NCI-H1417 (cell line): ENCODE measurements at regions not wholly inside any gene's neighbourhood (a gene's known extent, or its start where the extent isn't known, plus 50 kb on each side); places are given as distances from the start of the nearest gene placed in this dataset.

ENCODE experiments used
- DNase-seq, 3 experiments: peaks; one replicate each; lab custom pipeline; 2025; lab: John Stamatoyannopoulos, UW

GRCh38 chr4:151939670-151940069, 178.9 kb upstream of the GATB start:
- DNase-seq, result no peak

- DNase-seq, result no peak
These were observed 174.6 kb upstream of the GATB start for GRCh38 chr4:151935411-151935810.

DNA sequence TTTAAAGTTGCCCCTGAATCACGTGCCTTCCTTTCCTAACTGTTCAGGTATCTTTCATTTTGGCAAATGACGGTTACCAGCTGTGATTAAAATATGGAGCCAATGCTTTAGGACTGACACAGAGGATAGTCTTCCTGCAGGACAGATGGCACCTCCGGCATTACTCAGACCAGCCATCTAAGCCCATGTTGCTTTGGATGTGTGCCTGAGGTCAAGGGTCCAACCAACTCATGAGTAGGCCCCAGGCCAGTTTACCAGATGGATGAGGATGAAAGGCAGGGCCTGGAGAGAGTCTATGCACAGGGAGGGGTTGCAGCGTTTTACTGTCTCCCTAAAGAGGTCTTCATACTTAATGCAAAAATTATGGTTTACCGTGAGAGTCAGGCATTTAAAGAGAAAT, 174.0 kb upstream of the GATB start:
- no peak for DNase-seq

DNA sequence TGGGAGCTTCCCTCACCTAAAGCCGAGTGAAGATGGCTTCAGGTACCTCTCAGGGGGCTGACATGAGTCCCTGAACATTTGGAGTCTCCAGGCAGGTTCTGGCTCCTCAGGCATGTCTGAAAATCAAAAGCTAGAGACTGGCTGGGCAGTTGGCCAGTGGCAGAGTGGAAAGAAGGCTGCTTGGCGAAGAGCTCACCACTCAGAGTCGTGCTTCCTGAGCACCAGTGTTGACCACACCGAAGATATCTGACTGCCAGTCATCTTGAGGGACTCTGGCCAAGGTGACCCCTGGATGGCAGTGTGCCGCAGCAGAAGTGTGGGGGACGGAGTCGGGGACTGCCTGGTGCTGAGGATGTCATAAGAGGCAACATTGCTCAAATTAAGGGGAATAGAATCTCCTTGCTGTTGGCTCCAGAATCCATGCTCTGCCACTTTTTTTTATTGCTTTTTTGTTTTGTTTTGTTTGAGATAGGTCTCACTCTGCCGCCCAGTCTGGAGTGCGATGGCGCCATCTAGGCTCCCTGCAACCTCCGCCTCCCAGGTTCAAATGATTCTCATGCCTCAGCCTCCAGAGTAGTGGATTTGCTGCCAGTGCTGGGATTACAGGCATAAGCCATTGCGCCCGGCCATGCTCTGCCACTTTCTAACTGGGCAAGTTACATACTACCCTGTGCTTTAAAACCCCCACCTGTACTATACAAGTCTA, 172.5 kb upstream of the GATB start:
- no peak for DNase-seq

GRCh38 chr4:151931563-151931962, 170.8 kb upstream of the GATB start:
- DNase-seq, result peak in 2 of 3 experiments; percentile 47 to 51

GRCh38 chr4:151930372-151930771, 169.6 kb upstream of the GATB start:
- DNase-seq, result peak in 1 of 3 experiments; percentile 5

DNA sequence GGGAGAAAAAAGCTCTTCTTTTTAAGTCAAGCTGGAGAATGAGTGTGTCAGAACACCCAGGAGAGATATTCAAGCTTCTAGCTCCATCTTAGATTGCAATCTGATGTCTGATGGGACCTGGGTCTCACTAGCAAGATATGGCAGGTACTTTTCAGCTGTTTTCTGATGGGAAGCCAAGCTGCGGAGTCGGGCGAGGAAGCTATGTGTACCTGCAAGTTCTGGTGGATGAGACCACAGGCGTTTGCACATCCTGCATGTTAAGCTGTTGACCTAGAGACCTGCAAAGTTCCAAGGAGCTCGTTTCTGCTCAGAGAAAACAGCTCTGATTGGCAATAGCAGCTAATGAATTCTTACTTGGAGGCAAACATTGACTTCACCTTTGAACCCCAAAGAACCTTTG, 167.3 kb upstream of the GATB start:
- no peak for DNase-seq

- DNase-seq, result no peak
These were observed 162.0 kb upstream of the GATB start for GRCh38 chr4:151922811-151923210.

- no peak for DNase-seq
These were observed 161.5 kb upstream of the GATB start for GRCh38 chr4:151922306-151922705.

DNA sequence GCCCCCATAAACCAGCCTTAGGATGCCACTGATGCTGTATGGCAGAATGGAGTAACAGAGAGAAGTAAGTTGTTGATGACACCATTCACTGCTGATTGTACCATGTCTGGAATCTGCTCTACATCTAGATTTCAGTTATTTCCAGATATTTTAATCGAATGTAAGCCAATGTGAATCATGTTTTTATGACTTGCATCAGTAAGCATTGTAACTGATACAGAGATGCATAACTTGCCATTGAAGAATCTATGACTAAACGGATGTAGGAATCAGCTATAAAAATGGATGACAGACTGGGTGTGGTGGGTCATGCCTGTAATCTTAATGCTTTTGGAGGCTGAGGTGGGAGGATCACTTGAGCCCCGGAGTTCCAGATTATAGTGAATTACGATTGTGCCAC, 161.0 kb upstream of the GATB start:
- no peak for DNase-seq

DNA sequence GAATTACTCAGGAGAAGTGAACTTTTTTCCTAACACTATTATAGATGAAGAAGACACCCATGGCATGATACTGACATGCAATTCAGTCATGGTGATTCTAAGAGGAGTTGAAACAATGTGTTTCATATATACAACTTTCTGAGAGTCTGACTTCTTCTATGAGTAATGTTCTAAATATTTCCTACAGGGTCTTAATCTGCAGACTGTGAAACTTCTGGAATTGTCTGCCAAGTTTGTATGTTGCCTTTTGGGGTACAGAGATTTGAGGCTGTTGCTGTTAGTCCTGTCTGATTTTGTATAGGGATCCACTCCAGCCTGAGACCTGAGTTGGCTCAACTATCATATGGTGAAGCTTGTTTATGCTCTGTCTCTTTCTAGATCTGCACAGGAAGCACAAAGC, 160.6 kb upstream of the GATB start:
- no peak for DNase-seq

DNA sequence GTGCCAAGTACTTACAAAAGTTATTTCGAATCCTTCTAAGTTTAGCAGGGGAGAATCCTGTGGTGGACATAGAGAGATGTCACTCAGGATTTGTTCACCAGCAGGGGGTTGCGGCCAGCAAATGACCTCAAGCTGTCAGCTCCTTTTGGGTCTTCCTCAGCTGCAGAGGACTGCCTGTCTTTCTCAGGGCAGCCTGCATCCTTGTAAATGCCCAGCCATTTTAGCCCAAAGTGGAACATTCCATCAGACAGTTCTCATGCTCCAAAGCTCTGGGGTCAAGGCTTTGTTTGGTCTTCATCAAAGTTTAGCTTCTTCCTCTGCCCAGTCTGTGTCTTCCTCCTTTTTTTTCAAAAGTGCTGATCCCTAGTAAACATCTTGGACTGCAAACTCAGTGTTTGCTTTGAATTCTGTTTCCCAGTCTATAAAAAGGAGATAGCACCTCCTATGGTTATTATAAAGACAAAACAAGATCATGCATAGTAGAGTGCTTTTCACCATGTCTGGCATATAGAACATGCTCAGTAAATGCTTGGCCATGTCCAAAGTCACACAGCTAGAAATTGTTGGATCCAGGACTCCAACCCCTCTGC, 156.4 kb upstream of the GATB start:
- no peak for DNase-seq

- no peak for DNase-seq
These were observed 151.8 kb upstream of the GATB start for GRCh38 chr4:151912632-151913031.

DNA sequence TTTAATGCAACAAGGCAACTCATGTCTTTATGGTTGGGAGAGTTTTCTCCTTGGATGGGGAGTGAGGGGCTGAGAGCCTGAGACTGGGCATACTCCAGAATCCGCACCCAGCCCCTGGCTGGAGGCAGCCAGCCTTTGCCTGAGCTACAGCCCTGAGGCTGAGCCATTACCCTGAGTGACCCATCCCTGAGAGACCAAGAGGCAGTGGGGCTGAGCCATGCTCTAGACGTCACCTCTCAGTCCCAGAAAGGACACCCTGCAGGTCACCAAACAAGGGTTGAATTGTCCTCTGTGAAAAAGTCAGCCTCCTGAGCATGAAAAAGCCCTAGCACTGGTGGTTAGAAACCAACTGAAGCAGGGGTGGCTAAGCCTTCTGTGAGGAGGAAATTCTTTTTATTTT, 151.2 kb upstream of the GATB start:
- DNase-seq, result no peak

DNA sequence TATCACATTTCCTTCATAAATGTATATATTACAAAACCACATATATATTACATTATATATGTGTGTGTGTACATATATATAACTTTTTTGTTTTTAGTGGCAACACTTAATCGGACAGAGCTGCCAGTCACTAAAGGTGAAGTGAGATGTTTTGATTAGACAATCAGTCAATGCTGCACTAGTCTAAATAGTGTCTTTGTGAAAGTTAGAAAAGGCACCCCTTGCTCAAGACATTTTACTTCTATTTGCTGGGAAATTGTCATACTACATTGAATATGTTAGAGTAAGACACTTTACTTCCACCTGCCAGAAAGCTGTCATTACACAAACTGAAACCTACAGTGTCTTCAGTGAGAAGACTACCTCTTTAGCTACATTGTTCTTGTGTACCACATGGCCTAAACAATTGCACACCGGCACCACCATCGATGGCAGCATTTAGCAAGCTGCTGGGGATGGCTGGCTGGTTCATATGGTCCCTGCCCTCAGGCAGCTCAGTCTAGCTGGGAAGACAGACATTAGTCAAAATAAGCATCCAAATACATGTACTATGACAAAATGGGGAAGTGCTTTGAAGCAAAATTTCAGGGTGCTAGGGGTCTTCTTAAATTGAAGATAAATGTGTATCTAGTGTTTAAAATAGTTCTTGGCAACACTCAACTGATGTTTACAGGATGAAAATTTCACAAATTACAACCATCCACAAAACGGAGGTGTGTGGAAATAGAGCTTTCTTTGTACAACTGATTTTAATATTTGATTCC, 148.1 kb upstream of the GATB start:
- DNase-seq, result no peak

DNA sequence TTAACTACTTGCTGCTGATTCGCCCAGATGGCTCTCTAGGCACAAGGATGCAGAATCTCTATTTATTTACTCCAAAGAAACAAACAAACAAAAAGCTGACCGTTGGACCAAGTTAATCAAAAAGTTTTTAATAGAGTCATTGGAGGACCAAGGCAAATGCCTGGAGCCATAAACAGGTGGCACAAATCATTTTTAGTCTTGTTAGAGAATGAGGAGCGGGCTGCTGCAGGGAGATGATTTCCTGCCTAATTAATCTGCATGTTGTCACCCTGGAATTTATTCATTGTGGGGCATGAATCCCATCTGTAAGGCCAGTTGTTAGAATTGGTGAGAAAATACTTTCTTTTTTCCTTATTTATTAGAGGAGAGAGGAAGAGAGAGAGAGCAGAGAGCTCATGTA, 147.4 kb upstream of the GATB start:
- peak in 1 of 3 experiments; percentile 50 for DNase-seq

DNA sequence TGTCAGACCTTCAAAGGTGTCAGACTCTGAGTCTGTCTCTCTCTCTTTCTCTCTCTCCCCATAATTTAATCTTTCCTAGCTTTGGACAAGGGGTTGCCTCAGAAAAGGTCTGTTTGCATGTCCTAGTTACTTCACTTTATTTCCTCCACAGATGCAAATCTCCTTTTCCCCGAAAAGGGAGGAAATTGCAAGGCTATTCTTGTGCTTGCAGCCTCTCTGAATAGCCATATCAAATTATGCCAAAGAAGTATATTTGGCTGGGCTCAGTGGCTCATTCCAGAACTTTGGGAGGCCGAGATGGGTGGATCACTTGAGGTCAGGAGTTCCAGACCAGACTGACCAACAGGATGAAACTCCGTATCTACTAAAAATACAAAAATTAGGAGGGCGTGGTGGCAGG, 145.6 kb upstream of the GATB start:
- DNase-seq, result no peak

DNA sequence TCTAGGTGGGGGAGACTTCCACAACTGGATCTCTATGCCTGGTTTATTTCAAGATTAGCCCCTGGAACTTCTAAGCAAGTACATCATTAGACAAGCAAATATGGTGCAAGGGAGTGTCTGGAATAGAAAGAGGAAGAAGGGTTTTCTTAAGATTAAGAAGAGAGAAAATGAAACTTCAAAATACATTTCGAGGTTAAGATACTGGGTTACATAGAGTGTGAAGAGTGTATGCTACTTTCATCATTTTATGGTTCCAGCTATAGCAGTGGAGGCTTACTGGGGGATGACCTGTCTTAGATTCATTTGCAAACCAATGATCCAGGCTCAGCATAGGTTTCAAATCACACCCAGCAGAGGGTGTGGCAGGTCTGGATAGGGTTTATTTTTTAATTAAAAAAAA, 144.4 kb upstream of the GATB start:
- no peak for DNase-seq

- DNase-seq, result no peak
These were observed 140.8 kb upstream of the GATB start for GRCh38 chr4:151901631-151902030.

DNA sequence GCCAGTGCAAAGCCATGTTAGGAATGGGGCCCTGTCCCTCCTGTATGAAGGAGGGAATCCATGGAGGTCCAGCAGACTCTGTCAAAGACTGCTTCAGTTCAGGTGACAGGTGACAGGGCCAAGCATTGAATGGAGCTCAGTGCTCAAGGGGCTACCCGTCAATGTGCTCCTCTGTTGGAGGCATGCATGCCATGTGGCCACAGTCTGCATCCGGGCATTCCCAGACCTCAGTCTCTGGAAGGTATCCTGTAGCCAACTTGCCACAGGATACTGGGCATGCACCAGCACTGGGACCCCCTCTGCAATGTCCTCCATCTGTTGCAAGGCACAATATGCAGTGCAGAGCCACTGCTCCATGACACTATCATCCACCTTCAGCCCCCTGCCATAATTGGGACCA, 136.1 kb upstream of the GATB start:
- no peak for DNase-seq

DNA sequence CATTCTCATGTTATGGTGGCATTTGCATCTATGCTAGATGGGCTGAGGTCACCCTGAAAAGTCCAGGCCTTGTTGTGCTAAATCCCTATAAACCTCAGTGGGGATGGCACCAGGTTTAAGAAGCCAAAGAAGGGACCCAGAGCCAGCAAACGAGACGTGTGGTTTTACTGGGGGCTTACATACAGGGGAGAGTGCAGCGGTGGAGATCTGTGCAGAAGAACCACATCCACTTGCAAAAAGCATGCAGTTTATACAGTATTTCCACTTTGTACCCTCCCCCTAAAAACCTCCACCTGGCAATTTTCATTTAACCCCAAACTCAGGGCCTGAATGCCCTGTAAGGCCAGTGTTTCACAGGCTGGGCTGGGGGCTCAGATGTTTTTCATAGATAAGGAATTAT, 134.9 kb upstream of the GATB start:
- no peak for DNase-seq

DNA sequence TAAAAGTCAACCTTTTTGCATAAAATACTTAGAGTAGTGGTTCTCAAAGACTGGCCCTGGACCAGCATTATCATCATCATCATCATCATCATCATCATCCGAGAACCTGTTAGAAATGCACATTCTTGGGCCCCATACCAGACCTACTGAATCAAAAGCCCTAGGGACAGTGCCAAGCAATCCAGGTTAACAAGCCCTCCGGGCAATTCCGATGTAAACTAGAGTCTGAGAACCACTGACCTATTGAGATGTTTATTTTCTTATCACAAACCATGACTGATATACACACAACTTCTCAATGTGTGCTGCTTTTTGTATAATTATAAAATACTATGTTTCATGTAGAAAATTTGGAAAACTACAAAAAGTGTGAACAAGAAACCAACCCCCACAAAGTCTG, 133.4 kb upstream of the GATB start:
- DNase-seq, result no peak

DNA sequence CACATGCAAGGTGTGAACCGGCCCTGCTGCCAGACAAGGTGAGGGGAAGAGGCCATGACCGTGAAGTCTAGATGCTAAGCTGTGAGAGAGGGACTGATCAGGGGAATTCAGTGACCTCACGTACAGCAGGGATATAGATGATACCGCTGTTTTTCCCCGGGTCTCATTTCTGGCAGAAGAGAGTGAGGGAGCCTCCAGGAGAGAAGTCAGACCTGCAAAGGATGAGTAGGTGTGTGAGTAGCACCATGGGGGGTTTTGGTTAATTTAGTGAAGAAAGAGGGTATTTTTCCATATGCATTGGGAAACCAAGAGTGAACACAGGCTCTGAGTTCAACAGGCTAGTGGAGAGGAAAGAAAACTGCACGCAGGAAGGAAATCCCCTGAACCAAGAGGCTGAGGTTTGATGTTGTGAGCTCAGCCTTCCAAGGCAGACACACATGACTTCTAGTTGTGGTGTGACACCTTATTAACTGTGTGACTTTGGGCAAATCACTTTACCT, 127.6 kb upstream of the GATB start:
- DNase-seq, result no peak
